ENCODE measurements at regions not wholly inside any gene's neighbourhood (a gene's known extent, or its start where the extent isn't known, plus 50 kb on each side); places are given as distances from the start of the nearest gene placed in this dataset.

DNA sequence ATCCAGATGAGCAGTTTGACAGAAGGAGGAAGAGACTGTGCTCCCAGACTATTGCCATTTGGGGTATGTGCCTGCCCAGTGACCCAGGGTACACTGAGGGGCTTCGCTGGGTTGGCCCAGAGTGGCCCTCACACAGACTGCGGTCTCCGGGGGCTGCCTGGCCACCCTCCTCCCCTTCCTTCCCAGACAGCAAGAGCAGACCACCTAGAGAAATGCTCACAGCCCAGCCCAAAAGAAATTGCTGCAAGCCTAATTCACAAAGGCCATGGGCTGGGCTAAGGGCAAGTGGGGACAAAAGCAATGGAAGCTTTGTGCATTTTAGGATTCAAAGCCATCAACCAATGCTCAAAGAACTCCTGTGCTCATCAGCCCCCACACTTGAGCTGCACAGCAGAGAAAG lies 277.6 kb downstream of the CDC5L start:
- DNase-seq, result no peak

- DNase-seq, result no peak
These were observed 278.2 kb downstream of the CDC5L start for GRCh38 chr6:44665683-44666082.

DNA sequence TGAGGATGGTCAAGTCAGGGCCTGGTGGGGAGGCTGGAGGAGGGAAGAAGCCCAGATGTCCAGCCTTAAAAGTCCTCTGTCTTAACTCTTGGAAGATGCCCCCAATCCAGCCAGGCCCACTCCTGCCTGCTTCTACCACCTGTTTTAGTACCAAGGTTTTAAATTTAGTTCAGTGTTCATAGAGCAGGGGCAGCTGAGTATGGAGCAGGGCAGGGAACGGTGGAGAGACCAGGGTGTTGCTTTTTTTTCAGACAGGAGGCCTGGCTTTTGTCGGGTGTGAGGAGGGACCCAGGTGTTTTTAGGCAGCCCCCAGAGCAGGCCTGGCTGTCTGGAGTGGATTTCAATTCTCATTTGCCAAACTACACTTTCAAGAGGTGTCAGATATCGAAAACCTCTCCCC lies 278.8 kb downstream of the CDC5L start:
- no peak for DNase-seq

DNA sequence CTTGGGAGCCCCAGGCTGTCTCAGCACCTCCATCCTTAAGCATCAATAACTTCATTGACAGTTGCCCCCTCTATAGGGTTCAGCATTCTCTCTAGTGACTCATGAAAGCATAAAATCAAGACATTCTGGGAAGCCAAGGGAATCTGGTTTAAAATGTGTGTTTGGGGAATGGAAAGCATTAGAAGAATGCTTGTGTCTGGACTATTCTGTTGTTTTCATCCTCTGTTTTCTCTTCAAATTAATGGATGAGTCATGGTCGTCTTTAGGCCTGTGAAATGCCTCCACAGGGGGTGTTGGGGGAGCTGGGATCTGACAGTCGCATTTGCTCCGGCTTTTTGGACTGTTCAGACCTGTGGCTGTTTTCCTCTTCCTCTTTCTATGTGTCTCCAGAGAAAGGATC lies 279.7 kb downstream of the CDC5L start:
- DNase-seq, result no peak

- no peak for DNase-seq
These were observed 280.3 kb downstream of the CDC5L start for GRCh38 chr6:44667668-44668390.

DNA sequence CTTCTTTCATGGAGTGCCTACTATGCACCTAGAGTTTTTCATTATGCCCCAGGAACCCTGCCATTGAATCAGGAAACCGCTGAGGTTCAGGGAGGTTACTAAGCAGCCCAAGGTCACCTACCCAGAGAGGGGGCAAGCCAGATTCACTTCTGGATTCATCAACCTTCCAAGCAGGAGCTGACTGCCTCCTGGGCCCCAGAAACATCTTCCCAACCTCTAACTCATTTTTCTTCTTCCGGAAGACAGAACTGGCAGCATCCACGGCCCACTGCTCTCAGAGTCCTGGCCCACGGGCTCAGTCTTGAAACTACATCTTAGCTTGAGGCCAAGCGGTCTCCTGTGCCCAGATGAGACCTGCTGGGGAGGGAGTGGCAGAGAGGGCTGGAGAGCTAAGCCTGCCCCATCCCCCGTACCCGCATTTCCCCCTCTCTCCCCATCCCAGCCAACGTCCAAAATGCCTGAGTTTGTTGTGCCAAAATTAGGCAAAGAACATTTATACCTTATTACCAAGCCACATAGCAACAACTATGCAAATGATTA lies 281.0 kb downstream of the CDC5L start:
- no peak for DNase-seq

DNA sequence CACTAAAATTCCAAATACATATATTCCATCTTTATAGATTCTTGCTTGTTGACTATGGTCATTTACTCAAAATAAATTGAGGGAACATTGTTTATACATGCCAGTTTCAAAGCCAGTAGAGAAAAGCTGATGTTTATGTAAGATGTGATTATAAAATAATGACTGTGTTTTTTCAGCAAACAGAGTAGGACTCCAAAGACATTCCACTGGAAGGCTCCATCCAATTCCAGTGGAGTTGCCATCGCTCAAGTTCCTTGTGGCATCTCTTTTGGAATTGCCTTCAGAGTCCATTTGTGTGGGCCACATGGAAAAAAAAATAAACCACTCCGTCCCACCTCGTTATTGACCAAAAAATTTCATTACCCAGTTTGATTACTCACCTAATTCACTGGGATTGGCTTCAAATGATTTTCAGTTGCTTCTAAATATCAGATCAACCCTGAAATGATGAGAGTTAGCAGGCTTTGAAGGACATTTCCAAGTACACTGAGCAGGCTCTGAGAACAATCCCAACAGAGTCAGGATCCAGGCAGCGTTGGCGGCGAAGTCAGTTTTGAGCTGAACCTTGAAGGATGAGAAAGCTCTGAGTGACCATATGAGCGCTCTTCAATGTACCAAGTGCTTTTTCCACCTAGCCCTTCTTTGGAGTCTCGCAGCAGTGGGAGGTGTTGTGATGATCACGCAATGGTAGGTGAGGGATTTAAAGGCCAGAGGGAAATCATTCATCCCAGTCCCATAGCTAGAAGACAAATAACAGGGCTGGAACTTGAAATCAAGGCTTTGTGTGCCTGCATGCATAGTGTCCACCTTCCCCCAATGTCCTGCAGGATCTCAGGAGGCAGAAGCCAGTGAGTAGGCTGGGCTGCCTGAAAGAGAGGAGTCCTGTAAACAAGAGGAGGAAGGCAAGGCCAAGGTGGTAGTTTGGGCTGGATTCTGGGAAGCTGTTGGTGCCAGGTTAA lies 281.7 kb downstream of the CDC5L start:
- DNase-seq, result no peak

- DNase-seq, result no peak
These were observed 282.6 kb downstream of the CDC5L start for GRCh38 chr6:44670146-44670545.

GRCh38 chr6:44671333-44671732 lies 283.8 kb downstream of the CDC5L start:
- DNase-seq, result no peak

GRCh38 chr6:44672086-44672485 lies 284.6 kb downstream of the CDC5L start:
- no peak for DNase-seq

GRCh38 chr6:44672841-44673240 lies 285.3 kb downstream of the CDC5L start:
- no peak for DNase-seq

- DNase-seq, result no peak
These were observed 287.0 kb downstream of the CDC5L start for GRCh38 chr6:44674226-44675155.

- no peak for DNase-seq
These were observed 287.9 kb downstream of the CDC5L start for GRCh38 chr6:44675449-44675848.

GRCh38 chr6:44676246-44676790 lies 288.8 kb downstream of the CDC5L start:
- DNase-seq, result no peak

DNA sequence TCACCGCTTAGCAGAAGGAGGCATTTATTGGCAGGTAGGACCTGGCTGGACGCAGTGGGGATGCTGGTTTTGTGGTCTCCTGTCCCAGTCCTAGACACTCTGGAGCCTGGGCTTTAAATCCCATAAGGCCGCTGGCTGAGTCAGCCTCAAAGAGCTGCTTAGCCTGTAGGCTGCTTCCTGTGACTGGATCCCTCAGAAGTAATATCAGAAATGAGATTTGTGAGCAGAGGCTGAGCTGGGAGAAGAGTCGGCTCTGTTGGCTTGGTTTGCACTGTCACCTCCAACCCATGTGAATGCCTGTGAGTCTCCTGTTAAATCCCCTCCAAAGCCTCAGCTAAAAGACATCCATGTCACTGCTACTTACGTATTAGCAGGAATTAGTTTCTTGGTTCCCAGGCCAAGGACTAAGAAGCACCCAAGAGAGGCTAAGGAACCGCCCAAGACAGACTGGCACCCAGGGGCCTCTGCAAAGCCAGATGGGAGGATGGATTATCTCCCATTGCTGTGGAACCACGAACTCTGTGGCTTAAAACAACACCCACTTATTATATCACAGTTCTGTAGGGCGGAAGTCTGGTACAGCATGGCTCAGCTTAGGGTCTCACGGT lies 289.4 kb downstream of the CDC5L start:
- no peak for DNase-seq

GRCh38 chr6:44678252-44678935 lies 290.9 kb downstream of the CDC5L start:
- DNase-seq, result no peak

- no peak for DNase-seq
These were observed 292.1 kb downstream of the CDC5L start for GRCh38 chr6:44679438-44680201.

- no peak for DNase-seq
These were observed 292.8 kb downstream of the CDC5L start for GRCh38 chr6:44680202-44680720.

DNA sequence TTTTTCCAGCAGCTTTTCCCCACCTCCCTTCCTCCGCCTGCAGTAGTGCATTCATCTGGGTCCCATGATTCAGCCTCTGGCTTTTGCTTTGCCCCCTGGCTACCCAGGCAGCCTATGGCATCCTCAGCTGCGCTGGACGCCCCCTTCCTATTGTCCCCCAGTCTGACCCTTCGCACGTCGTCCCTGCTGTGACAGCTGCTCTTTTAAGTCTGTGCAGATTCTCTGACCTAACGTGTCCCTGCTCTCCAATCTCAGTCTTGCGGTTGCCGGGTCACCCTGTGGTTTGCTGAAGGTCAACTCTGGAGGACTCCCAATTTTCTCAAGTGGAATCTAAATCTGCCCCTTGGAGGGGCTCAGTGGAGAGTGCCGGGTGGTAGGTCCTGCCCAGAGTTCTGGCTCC lies 294.3 kb downstream of the CDC5L start:
- no peak for DNase-seq

GRCh38 chr6:44682280-44682679 lies 294.8 kb downstream of the CDC5L start:
- no peak for DNase-seq

Data from effector CD8-positive, alpha-beta T cell (primary cell).